Retinal pigment epithelial cell (primary cell): ENCODE measurements at regions not wholly inside any gene's neighbourhood (a gene's known extent, or its start where the extent isn't known, plus 50 kb on each side); places are given as distances from the start of the nearest gene placed in this dataset.
"Not testable (repeated sequence)": the region's sequence is repeated elsewhere in the genome, so short reads cannot be mapped to it uniquely, and the experiment has no call there.

Experiments
- DNase-seq: peaks from one replicate; pipeline ENCODE4 v3.0.0-alpha.2; 2010; ENCODE audit warnings: low read depth
- H3K4me3 ChIP-seq: 2 replicates; pipeline ENCODE4 v1.5.1; 2011; ENCODE audit warnings: mild to moderate bottlenecking, low read length, control low read depth, moderate library complexity
- CTCF ChIP-seq: conservative IDR thresholded peaks from 2 replicates; pipeline ENCODE4 v1.5.1; 2011; ENCODE audit warnings: low read depth, low read length, control low read depth, inconsistent platforms

GRCh38 chr2:138306626-138307025, 194.9 kb upstream of the SPOPL start:
- no peak overlapping the region for H3K4me3 ChIP-seq
- TF ChIP-seq CTCF = no peak

DNA sequence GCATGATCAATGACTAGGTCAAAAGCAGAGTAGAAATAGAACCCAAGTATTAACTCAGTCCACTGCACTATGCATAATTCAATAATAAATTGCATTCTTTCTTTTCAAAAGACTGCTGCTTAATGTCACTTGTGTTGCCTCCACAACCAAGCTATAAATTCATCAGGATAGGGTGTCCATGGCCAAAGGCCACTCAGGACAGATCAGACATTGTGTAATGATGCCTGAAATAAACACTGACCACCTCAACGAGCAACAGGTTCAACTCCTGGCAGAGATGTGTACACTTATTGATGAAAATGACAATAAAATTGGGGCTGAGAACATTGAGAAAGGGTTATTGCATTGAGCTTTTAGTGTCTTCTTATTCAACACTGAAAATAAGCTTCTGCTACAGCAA, 194.5 kb upstream of the SPOPL start:
- no peak overlapping the region for H3K4me3 ChIP-seq
- no peak for DNase-seq
- no peak for TF ChIP-seq CTCF

More at GRCh38 chr2:138306626-138307025, 194.9 kb upstream of the SPOPL start:
- DNase-seq = no peak

DNA sequence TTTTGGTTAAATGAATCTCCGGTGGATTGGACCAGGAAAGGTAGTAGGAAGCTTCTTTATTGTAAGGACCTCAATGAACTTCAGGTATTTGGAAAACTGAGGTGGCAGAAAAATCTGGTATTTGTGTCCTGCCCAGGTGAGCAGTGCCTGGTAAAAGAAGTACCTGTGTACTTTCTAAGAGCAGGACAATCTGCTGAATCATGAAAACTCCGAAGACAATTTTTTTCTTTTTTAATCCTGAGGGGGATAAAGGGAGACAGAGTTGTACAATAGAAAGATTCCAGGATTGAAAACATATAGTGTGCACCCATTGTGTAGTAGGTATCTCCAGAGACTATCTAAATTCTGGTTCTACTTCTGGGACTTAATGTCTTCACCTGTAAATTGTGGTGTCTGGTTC, 191.8 kb upstream of the SPOPL start:
- H3K4me3 ChIP-seq = no peak overlapping the region
- no peak for TF ChIP-seq CTCF
- no peak for DNase-seq

DNA sequence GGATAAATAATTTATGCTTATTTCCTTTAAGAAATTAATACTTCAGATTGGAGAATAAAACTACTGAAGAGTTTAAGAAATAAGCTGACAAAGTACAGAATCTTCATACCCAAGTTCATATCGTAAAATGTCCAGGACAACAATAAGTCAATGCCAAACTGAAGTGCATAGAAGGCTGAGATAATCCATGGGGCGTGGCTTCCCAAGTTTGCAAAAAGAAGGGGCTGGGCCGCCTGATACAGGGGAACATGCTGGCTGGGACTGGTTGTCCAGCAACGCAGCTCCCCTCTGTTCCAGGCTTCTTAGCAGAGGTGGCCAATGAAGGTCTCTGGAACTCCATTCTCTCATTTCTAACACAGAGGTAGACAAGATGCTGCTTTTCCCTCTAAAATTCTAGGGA, 189.5 kb upstream of the SPOPL start:
- no peak for TF ChIP-seq CTCF
- no peak overlapping the region for H3K4me3 ChIP-seq
- no peak for DNase-seq

GRCh38 chr2:138315619-138316018, 186.0 kb upstream of the SPOPL start:
- not testable (repeated sequence) for DNase-seq, H3K4me3 ChIP-seq

DNA sequence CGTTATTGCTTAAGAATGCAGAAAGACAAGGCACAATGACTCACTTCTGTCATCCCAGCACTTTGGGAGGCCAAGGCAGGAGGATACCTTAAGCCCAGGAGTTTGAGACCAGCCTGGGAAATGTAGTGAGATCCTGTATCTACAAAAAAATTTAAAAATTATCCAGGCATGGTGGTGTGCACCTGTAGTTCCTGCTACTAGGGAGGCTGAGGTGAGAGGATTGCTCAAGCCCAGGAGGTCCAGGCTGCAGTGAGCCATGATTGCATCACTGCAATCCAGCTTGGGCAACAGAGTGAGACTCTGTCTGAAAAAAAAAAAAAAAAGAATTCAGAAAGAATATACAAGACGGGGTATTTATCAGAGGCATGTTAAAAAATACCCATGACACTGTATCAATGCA, 182.0 kb upstream of the SPOPL start:
- DNase-seq = no peak
- no peak for TF ChIP-seq CTCF

GRCh38 chr2:138321458-138321857, 180.1 kb upstream of the SPOPL start:
- no peak for DNase-seq
- TF ChIP-seq CTCF = no peak
- no peak overlapping the region for H3K4me3 ChIP-seq

More for the DNA sequence above, 182.0 kb upstream of the SPOPL start:
- H3K4me3 ChIP-seq = no peak overlapping the region

GRCh38 chr2:138323382-138324067, 178.0 kb upstream of the SPOPL start:
- TF ChIP-seq CTCF = no peak
- no peak for DNase-seq
- H3K4me3 ChIP-seq = no peak overlapping the region
